ENCODE measurements at regions not wholly inside any gene's neighbourhood (a gene's known extent, or its start where the extent isn't known, plus 50 kb on each side); places are given as distances from the start of the nearest gene placed in this dataset.

DNA sequence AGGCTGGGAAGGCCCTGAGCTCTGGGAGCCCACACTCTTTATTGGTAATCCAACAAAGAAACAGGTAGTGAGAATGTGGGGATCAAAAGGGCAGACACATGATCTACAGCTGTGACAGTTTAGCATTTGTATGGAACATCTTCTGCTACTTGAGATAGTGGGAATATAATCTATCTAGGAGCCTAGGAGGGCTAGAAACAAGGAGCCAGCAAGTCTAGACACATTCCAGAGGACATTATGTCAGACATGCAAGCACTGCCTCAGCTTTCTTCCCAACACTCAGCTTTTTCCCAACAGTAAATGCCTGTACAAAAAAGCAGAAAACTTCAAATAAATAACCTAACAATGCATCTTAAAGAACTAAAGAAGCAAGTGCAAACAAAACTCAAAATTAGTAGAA lies 1150.6 kb upstream of the RAG2 start:
- no peak for DNase-seq (ENCODE audit: low read depth)

DNA sequence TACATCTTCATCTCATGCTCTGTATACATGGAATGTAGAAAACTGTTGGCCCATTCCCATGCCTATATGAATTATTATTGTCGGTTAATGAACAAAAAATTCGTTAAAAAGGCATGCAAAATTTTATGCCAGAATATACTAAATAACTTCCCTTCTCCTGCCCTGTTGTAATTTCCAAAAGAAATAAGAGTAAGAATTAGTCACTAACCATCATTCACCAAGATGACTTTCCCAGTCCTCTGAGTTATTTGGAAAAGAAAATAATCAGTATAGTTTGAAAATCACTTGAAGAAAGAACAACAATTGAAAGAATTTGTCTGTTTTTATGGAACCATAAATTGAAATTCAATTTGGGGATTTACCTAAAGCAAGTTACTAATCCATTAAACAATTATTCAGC lies 1149.1 kb upstream of the RAG2 start:
- no peak for DNase-seq (ENCODE audit: low read depth)

DNA sequence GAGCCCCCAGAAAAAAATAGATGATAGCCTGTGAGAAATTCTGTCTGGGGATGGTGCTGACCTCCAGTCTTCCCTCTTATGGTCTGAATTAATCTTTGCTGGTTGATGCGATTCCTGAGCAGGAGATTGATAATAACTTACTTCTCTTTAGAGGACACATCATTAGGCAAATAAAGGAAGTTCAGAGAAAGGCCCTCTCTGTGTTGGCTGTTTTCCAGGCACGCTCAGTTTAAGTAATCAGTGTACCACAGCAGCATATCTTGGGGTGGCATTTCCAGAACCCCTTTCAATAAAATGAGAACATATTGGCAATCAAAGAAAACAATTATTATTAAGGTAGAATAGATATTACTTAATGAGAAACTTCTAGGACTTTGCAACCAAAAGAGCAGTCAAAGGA lies 1129.3 kb upstream of the RAG2 start:
- no peak for DNase-seq (ENCODE audit: low read depth)

DNA sequence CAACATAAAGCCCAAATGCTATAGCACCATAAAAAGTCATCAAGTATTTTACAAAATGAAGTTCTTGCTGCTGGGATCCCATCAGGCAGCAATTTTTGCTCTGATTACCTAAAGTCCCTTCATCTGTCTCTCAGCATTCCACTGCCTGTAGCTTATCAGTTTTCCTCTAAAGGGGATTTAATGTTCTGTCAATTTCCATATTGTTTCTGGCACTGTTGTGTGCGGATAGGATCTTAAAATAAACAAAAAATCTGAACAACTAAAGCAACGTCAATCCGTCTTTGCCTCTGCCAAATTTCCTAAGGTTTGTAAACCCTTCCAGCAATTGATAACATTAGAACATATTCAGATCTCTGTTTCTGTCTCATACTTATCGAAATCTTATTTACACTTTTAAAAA lies 1126.3 kb upstream of the RAG2 start:
- DNase-seq (ENCODE audit: low read depth), result no peak

DNA sequence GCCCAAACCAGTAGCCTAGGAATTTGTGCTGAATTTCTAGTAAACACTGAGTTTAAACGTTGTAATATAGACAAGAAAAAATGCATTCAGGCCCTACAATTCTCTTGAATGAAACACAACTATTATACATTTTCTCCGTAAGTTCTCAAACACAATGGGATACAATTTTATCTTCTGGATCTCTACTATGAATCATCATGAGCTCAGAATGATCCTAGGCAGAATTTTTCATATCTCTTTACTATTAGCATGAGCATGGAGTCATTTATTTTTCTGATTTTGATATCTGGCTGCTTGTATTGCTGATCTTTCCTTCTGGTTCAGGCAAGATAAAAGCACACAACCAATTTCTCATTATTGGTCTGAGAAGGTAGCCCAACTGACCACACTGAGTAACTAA lies 1123.4 kb upstream of the RAG2 start:
- no peak for DNase-seq (ENCODE audit: low read depth)

DNA sequence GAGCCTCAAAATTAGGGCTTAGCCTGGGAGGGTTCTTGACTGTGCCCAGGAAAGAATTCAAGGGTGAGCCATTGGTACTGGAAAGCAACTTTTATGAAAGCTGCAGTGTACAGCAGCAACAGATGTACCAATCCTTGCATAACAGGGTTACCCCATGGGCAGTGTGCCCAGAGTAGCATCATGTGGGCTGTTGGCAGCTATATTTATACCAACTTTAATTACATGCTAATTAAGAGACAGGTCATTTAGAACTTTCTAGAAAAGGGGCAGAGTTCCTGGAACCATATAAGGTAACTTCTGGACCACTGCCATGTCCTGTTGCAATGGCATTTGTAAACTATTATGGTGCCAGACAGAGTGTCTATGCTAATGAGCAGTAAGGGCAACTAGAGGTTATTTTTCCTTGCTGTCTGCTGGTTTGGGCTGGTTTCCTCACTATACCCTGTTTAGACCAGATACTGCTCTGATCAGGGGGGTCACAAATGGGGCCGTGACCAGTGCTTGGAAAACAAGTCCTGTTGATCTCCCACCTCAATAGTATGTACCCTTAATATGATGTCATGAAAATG lies 1120.5 kb upstream of the RAG2 start:
- DNase-seq (ENCODE audit: low read depth), result no peak

DNA sequence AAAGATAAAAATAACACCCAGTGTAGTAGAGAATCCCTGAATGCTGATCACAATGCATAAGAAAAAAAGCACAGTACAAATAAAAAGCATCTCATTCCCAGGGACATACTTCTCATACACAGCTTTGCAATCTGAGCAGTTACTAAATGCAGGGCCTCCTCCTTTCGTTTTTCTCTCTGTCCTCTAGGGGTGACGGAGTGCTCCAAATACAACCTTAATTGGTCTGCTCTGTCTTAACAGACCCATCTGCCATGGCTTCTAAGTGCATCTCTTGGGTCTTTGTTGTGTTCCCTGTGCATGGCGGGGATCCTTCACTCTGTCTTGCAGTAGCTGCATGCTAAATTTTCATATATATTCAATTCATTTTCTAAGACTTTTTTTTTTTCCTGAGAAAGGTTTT lies 1114.2 kb upstream of the RAG2 start:
- no peak for DNase-seq (ENCODE audit: low read depth)

DNA sequence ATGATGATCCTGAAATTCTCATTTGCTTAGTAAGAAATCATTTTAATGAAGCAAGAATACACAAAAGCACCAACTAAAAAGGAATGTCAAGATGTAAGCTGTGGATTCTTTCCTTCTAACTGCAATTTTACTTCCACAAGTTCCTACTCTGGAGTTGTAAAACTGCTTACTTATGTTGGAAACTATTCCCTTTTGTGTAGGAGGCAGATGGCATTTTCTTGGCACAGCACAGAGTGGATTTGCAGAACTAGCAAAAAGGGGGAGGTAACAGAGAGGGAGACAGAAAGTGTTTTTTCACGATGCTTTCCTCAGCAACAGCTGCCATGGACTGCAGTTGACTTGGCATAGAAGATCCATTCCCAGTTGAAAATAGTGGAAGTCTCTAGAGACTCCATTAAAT lies 1112.0 kb upstream of the RAG2 start:
- DNase-seq (ENCODE audit: low read depth), result no peak

DNA sequence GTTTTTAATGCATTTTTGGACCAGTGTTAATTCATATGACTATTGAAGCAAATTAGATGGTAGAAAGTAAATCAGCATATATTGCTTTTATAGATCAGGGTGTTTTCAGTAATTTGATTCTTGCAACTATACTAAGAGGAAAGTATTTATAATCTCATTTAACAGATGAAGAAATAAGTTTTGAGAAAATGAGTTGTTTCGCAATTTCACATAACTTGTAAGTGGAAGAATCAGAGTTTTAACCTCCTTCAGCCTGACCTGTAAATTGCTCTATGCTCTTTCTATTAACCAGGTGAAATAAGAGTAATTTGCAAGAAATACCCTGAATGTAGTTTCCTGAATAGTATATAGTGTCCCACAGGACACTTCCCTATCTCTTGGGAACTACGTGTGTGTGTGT lies 1106.8 kb upstream of the RAG2 start:
- no peak for DNase-seq (ENCODE audit: low read depth)

DNA sequence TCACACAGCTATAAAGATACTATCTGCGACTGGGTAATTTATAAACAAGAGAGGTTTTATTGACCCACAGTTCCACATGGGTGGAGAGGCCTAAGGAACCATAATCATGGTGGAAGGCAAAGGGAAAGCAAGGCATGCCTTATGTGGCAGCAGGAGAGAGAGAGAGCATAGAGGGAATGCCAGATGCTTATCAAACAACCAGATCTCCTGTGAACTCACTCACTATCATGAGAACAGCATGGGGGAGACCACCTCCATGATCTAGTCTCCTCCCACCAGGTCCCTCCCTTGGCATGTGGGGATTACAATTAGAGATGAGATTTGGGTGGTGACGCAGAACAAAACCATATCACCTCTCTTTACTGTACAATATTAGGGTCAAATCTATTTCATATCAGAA lies 1101.6 kb upstream of the RAG2 start:
- DNase-seq (ENCODE audit: low read depth), result no peak

DNA sequence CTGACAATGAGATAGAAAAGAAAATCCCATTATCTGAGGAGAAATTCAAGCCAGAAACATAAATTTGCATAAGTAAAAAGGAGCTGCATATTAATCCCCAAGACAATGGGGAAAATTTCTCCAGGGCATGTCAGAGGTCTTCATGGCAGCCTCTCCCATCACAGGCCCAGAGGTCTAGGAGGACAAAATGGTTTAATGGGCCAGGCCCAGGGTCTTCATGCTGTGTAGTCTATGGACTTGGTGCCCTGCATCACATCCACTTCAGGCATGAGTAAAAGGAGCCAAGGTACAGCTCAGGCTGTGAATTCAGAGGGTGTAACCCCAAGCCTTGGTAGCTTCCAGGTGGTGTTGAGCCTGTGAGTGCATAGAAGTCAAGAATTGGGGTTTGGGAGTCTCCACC lies 1097.2 kb upstream of the RAG2 start:
- DNase-seq (ENCODE audit: low read depth), result no peak

DNA sequence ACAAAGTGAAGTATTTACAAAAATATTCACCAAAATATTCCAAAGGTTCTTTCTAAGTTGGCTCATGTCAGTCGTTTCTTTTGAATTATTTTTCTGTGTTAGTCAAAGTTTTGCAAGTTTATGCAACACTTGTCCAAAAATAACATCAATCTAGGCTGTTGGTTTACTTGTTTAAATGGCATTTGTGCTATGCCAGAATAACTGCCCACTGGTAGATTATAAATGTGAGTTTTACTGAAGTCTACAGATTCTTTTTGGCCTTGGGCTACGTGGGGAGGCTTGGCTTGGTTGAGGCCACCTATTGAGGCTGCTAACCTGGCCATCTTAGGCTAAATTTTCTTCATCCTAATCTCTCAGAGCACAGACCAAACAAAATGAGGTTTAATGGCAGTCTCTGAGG lies 1091.9 kb upstream of the RAG2 start:
- no peak for DNase-seq (ENCODE audit: low read depth)

DNA sequence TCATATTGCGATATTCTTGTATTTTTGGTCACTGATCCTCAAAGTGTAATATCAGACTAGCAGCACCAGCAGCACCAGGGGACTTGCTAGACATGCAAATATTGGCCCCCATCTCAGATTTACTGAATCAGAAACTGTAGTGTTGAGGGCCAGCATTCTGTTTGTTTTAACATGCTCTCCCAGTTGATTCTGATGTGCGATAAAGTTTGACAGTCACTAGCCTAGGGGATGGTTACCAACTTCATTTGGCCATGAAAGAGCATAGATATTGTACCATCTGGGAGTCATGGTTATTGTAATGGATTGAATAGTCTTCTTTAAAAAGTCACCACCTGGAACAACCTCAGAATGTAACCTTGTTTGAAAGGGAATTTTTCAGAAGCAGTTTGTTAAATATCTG lies 1090.4 kb upstream of the RAG2 start:
- DNase-seq (ENCODE audit: low read depth), result no peak

DNA sequence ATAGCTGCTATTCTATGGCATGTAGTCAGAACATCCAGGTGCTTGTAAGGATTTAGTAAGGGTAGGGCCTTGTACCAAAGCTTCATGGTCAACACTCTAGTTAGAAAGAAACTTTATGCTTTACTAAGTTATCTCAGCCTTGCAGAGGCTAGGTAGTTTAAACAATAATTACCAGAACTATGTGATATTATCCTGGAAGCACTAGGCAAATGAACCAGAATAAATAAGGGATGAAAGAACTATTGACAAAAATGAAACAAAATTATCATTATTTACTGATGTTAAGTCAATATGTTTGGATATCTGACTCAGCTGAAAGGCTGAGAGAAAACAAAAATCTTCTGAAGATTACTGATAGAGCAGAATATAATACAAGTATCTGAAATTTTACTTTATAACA lies 1089.1 kb upstream of the RAG2 start:
- no peak for DNase-seq (ENCODE audit: low read depth)

DNA sequence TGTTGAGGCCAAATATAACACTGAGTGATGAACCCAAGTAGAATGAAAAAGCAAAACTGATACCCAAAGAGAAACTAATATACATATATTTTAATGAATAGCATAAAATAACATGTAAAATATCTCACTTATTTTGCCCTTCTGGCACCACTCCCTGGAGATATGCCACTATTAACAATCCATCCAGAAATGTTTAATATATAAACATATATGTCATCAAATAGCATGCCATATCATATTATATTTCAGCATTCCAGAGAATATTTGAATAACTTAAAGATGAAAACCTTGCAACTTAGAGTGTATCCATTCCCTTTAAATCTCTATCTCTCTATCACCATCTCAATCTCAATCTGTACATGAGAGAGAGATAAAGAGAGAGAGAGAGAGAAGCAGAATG lies 1073.3 kb upstream of the RAG2 start:
- no peak for DNase-seq (ENCODE audit: low read depth)

DNA sequence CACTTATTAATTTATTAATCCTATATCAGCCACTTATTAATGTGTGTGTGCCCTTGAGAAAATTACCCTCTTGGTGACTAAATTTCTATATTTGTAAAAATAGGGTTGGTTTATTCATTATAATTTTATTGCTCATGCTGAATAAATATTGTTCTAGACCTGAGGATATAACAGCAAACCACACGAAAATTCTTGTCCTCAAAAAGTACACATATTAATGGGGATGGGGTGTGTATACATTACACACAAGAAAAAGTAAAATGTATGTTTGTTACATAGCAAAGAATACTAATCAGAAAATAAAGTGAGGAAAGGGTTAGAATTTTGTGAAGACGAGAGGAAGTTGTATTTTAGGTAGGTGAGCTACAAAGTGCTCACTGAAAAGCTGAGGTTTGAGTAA lies 1068.9 kb upstream of the RAG2 start:
- no peak for DNase-seq (ENCODE audit: low read depth)

DNA sequence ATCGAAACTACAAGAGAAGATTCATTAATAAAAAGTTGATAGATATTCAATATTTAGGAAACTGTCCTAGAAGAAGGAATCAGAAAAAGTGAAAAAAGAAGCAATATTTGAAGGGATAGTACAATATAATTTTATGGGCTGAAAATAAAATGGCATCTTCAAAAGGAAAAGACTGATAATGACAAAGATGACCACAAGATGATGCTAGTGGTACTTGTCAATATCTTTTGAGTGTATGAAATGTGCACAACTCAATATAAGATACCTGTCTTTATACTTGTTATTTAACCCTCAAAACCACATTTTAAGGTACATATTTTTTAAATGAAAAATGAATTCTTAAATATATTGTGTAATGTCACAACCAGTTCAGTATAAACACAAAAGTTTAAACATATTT lies 1059.6 kb upstream of the RAG2 start:
- DNase-seq (ENCODE audit: low read depth), result no peak

DNA sequence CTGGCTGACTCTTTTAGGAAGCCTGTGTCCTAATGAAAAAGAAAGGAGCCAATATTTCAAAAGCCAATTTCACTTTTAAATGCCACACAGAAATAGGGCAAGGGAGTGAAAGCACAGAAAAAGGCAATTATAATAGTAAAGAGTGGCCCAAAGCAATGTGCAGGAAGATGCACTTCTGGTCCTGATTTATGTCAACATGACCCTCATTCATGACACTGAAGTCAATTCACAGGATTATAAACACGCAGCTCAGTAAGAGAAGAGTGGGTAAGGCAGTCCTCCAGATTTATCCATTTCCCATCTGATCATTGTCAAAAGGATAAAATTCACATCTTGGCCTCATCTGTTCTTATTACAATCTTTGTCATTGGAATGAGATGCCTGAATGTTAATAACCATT lies 1049.7 kb upstream of the RAG2 start:
- no peak for DNase-seq (ENCODE audit: low read depth)

DNA sequence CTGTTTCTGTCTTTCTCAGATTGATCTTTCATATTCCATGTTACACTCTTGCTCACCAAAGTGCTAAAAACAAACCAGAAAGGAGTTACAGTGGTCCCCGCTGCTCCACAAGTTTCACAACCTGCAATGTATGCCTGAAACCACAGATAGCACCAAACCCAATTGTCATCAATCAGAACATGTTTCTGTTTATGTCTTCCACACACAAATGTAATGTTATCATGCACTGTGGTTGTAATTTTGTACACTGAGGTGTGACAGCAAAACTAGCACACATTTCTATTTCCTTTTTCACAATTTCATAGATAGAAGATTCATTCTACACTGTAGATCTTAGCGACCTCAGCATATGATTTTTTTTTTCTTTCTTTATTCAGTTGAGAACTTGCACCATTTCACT lies 1045.9 kb upstream of the RAG2 start:
- no peak for DNase-seq (ENCODE audit: low read depth)

DNA sequence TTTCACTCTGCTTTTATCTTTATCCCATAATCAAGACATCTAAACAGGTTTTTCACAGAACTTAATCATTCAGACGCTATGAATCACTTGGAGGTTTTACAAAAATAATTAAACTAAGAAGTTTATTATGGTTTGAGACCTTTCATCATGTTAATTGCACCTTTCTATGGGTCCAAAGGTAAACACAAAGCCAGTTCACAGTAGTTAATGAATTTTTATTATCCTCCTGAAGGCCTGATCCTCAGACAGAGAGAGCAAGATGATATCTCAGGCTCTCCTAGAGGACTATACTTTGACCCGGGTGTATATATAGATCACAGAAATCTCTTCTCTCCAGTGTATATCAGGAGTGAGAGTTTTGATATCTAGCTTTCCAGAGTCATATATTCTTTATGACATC lies 1044.3 kb upstream of the RAG2 start:
- DNase-seq (ENCODE audit: low read depth), result no peak

DNA sequence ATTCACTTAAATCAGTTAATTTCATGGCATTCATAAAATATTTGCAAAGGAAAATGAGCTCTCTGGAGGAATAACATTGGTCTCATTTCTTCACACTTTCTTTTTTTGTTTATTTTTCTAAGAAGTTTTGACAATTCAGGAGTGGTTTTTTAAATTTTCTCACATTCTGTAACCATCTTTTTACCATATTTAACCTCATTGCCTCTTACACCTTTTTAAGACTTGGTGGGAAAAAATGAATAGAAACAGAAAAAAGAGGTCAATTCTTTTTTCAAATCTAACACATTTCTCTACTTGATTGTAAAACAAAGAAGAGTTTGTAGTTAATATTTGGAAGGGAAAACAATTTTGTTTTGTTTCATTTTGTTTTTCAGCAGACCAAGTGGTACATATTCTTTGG lies 1034.7 kb upstream of the RAG2 start:
- DNase-seq (ENCODE audit: low read depth), result no peak

DNA sequence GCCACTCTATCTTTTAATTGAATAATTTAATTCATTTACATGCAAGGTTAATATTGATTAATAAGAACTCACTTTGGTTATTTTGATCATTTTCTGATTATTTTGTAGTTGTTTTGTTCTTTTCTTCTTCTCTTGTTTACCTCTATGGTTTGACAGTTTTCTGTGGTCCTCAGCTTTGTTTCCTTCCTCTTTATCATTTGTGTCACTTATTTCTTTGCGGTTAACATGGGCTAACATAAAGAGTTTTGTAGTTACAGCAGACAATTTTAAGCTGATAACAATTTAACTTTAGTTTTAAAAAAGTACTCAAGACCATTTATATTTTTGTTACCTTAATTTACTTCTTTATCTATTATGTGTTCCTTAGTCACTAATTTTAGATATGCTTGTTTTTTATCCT lies 1032.8 kb upstream of the RAG2 start:
- DNase-seq (ENCODE audit: low read depth), result no peak

DNA sequence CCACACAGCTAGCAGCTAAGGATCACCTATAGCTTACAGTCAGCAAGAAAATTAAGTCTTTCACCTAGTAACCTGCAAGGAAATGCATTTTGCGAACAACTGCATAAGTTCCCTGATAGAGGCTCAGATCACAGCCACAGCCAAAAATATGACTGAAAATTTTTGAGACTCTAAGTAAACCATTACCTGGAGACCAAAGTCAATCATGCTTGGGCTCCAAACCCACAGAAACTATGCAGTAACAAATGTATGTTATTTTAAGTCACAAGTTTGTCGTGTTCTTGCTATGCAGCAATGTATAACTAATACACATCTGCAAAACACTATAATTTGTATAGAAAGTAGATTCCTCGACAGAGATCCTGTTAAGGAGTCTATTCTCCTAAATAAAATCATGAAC lies 1025.7 kb upstream of the RAG2 start:
- DNase-seq (ENCODE audit: low read depth), result no peak

DNA sequence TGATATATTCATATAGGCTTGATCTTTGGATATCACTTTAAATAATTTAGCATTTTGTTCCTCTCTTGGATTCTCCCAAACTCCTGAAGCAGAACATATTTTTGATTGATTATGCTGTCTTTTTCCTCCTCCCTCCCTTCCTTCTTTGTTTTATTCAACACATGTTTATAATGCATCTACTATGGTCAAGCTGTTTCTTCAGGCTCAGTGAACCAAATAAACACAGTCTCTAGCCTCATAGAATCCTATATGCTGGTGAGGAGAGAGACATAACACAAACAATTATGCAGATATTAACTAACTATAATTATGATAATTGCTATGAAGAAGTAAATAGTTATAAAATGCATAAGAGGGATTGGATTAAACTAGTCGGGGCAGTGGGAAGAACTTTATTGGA lies 1023.6 kb upstream of the RAG2 start:
- DNase-seq (ENCODE audit: low read depth), result no peak

DNA sequence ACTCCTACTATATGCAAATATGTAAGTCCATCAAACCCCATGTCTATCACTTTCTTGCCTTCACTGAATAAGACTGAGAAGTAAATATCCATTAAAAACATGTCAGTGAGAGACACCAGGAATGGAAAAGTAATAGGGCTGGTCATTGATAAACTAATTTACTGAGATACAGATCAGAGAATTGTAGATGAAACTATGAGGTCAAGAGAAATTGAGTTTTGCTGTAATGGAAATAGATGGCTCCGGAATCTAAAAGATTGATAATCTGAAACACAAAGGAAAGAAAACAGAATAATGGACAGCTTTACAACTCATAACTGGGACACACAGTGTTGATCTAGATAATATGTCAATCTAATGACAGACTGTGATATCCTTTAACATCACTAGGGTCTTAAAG lies 1018.3 kb upstream of the RAG2 start:
- no peak for DNase-seq (ENCODE audit: low read depth)
